CD4-positive, alpha-beta T cell (primary cell): ENCODE measurements at regions not wholly inside any gene's neighbourhood (a gene's known extent, or its start where the extent isn't known, plus 50 kb on each side); places are given as distances from the start of the nearest gene placed in this dataset.
A peak's percentile ranks its signal among the peaks of the same experiment; 100 is the strongest.
"Not testable (repeated sequence)": the region's sequence is repeated elsewhere in the genome, so short reads cannot be mapped to it uniquely, and the experiment has no call there.

ENCODE experiments used
- ATAC-seq: fragments of 200-7000 bp; cut with Tn5 transposase; one replicate; pipeline ENCODE4 v1.10.0; 2022; ENCODE audit warnings: mild to moderate bottlenecking; ENCODE audit not compliant: poor library complexity
- CTCF ChIA-PET: fragments of 350-600 bp; sonication (Branson Sonifier 250); formaldehyde crosslinking; loops from one replicate; lab custom pipeline; 2021; ENCODE audit warnings: antibody characterized with exemption, inconsistent platforms; lab: Charles Lee
- POLR2A ChIA-PET: fragments of 350-600 bp; sonication (Branson Sonifier 250); formaldehyde crosslinking; loops from one replicate; lab custom pipeline; 2021; ENCODE audit warnings: antibody characterized with exemption, inconsistent platforms; lab: Charles Lee
- DNase-seq, 14 experiments: peaks; one replicate each; pipeline ENCODE4 v3.0.0-alpha.2; 2013 to 2020; ENCODE audit warnings: mixed read lengths in 2 of 14
- H3K27ac ChIP-seq, 2 donors: one replicate each; pipeline versions ENCODE4 v1.5.1 to v1.7.0; 2013; ENCODE audit warnings: low read length in 2 of 2, low read depth in 1 of 2, mild to moderate bottlenecking in 1 of 2
- H3K27me3 ChIP-seq, 2 experiments: 1 replicate in 1 of 2; 2 replicates in 1 of 2; pipeline versions ENCODE4 v1.6.1 to v1.7.0; 2013; ENCODE audit warnings: low read length in 2 of 2, control low read depth in 1 of 2, mild to moderate bottlenecking in 1 of 2, moderate library complexity in 1 of 2; ENCODE audit not compliant: insufficient read depth in 2 of 2, control insufficient read depth in 1 of 2
- H3K36me3 ChIP-seq: one replicate; pipeline ENCODE4 v1.6.1; 2013; ENCODE audit warnings: low read length, control low read depth; ENCODE audit not compliant: insufficient read depth
- H3K4me1 ChIP-seq: one replicate; pipeline ENCODE4 v1.6.1; 2013; ENCODE audit warnings: low read length, control low read depth; ENCODE audit not compliant: insufficient read depth
- H3K4me3 ChIP-seq: one replicate; pipeline ENCODE4 v1.5.1; 2013; ENCODE audit warnings: mild to moderate bottlenecking, low read length, moderate library complexity
- H3K9me3 ChIP-seq, 2 experiments: 1 replicate in 1 of 2; 2 replicates in 1 of 2; pipeline versions ENCODE4 v1.6.1 to v1.7.0; 2013; ENCODE audit warnings: low read length in 2 of 2, mild to moderate bottlenecking in 2 of 2, control low read depth in 1 of 2, moderate library complexity in 1 of 2; ENCODE audit not compliant: control insufficient read depth in 1 of 2, insufficient read depth in 1 of 2
- H3K27ac Mint-ChIP-seq: one replicate; pipeline ENCODE4 v1.8.0; 2020; ENCODE audit warnings: mixed read lengths
- H3K27me3 Mint-ChIP-seq: one replicate; pipeline ENCODE4 v1.8.0; 2021; ENCODE audit warnings: mixed read lengths
- H3K36me3 Mint-ChIP-seq: one replicate; pipeline ENCODE4 v1.8.0; 2021; ENCODE audit warnings: low read depth, mixed read lengths
- H3K4me1 Mint-ChIP-seq: one replicate; pipeline ENCODE4 v1.8.0; 2021; ENCODE audit warnings: low read depth, mixed read lengths
- H3K4me3 Mint-ChIP-seq: one replicate; pipeline ENCODE4 v1.8.0; 2020; ENCODE audit warnings: mild to moderate bottlenecking, mixed read lengths
- H3K9me3 Mint-ChIP-seq: one replicate; pipeline ENCODE4 v1.8.0; 2020; ENCODE audit warnings: mixed read lengths
- intact Hi-C, 2 experiments: fragments of 100-400 bp; cut with DNase I in 1 of 2; cut with micrococcal nuclease in 1 of 2; formaldehyde crosslinking; loops; one replicate each; pipeline versions ENCODE4 v1.15.1 to v1.9.0; 2023 to 2025; cut with DNase I, micrococcal nuclease
- TF ChIP-seq, protein P1 (sequence below): fragments of 200-600 bp; IDR thresholded peaks from one replicate; pipeline ENCODE4 v1.8.0; 2022; ENCODE audit warnings: antibody characterized with exemption, mild to moderate bottlenecking

DNA sequence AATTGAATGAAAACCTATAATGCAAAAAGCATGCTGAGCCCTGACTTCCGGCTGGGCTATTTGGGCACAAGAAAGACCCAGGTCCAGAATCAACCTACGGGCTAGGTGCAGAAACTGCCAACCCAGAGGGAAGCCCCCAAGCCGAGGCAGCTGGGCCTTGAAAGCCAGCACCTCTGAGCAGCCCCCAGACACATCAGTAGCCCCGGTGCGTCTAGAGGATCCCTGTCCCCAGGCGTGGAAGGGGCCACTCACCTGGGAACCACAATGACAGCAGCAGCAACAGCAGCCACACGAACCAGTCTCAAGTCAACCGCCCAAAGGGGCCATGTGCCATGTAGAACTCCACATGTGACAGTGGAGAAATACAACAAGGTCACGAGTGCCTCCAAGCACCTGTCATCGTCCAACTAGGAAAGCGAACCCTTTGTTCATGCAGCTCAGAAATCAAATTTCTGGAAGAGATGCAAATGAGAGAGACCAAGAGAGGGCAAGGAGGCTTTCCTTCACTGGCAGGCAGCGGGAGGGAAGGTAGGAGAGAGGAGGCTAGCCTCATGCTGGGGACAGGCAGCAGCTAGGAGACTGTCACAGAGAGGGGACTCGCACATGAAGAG lies 57.5 kb upstream of the CHST15 start:
- Mint-ChIP-seq H3K27ac (no peak overlapping the region), H3K27me3 (no peaks in the 10 kb centered on the region), H3K4me3 (no peak overlapping the region), H3K9me3 (no peaks in the 10 kb centered on the region), H3K36me3 (no peaks in the 10 kb centered on the region), H3K4me1 (peaks cover 9% of the 10 kb centered on the region)
- Histone ChIP-seq H3K36me3 (no peaks in the 10 kb centered on the region), H3K27ac (no peak overlapping the region), H3K27me3 (peaks cover 0 to 3% of the 10 kb centered on the region in 2 experiments), H3K4me3 (no peak overlapping the region), H3K9me3 (peaks cover 0 to 10% of the 10 kb centered on the region in 2 experiments), H3K4me1 (peaks cover 22% of the 10 kb centered on the region)
- DNase-seq (peak in 1 of 14 experiments; percentile 5), ATAC-seq (no peak)
- ChIA-PET POLR2A (no interaction called here), CTCF (no interaction called here)
- intact Hi-C loops, result no loop called here
- TF ChIP-seq, protein P1, sequence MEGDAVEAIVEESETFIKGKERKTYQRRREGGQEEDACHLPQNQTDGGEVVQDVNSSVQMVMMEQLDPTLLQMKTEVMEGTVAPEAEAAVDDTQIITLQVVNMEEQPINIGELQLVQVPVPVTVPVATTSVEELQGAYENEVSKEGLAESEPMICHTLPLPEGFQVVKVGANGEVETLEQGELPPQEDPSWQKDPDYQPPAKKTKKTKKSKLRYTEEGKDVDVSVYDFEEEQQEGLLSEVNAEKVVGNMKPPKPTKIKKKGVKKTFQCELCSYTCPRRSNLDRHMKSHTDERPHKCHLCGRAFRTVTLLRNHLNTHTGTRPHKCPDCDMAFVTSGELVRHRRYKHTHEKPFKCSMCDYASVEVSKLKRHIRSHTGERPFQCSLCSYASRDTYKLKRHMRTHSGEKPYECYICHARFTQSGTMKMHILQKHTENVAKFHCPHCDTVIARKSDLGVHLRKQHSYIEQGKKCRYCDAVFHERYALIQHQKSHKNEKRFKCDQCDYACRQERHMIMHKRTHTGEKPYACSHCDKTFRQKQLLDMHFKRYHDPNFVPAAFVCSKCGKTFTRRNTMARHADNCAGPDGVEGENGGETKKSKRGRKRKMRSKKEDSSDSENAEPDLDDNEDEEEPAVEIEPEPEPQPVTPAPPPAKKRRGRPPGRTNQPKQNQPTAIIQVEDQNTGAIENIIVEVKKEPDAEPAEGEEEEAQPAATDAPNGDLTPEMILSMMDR, result no peak

DNA sequence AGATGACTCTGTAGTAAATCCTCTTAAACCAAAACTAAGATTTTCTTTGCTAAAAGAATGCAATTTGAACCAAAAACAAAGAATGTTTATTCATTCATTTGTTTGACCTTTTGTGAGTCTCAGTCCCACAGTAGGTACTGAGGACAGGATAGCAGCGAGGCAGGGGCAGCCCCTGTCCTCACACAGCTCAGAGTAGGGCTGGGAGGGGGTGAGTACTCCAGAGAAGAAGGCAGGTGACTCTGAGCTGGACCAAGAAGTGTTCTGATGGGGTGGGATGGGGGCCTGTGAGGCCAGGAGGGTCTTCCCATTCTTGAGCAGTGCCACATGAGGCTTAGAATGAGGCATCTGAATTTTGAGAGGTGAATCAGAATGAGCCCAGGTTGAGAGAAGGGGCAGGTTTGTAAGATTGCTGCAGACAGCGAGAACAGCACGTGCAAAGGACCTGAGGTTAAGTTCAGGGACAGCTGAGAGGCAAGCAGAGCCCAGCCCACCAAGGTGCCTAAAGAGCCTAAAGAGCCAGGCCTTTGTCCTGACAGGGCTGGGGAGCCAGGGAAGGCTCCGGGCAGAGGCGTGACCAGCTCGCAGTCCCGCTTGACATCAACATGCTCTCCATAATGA lies 56.9 kb upstream of the CHST15 start:
- Histone ChIP-seq H3K27me3 (peaks cover 0 to 3% of the 10 kb centered on the region in 2 experiments), H3K9me3 (peaks cover 0 to 7% of the 10 kb centered on the region in 2 experiments), H3K27ac (no peak overlapping the region), H3K4me3 (no peak overlapping the region), H3K36me3 (no peaks in the 10 kb centered on the region), H3K4me1 (peaks cover 22% of the 10 kb centered on the region)
- ChIA-PET POLR2A (no interaction called here), CTCF (no interaction called here)
- Mint-ChIP-seq H3K4me3 (no peak overlapping the region), H3K27me3 (no peaks in the 10 kb centered on the region), H3K36me3 (no peaks in the 10 kb centered on the region), H3K9me3 (no peaks in the 10 kb centered on the region), H3K27ac (no peak overlapping the region), H3K4me1 (peaks cover 5% of the 10 kb centered on the region)
- DNase-seq, result no peak
- ATAC-seq, result no peak
- intact Hi-C loops, result no loop called here
- TF ChIP-seq, protein P1, result no peak

- DNase-seq, result no peak
- H3K27me3 ChIP-seq, result peaks cover 0 to 3% of the 10 kb centered on the region in 2 experiments
- ChIA-PET CTCF (no interaction called here), POLR2A (no interaction called here)
- H3K9me3 ChIP-seq, result peaks cover 0 to 7% of the 10 kb centered on the region in 2 experiments
- ATAC-seq, result no peak
- Mint-ChIP-seq H3K27ac (no peak overlapping the region), H3K4me1 (peaks cover 4% of the 10 kb centered on the region), H3K36me3 (no peaks in the 10 kb centered on the region), H3K9me3 (no peaks in the 10 kb centered on the region), H3K27me3 (no peaks in the 10 kb centered on the region), H3K4me3 (no peak overlapping the region)
- no peak overlapping the region for H3K27ac ChIP-seq
- TF ChIP-seq, protein P1, result no peak
- peaks cover 22% of the 10 kb centered on the region for H3K4me1 ChIP-seq
- H3K4me3 ChIP-seq, result no peak overlapping the region
- intact Hi-C loops, result no loop called here
- no peaks in the 10 kb centered on the region for H3K36me3 ChIP-seq
These were observed 56.0 kb upstream of the CHST15 start for GRCh38 chr10:124149189-124150042.

DNA sequence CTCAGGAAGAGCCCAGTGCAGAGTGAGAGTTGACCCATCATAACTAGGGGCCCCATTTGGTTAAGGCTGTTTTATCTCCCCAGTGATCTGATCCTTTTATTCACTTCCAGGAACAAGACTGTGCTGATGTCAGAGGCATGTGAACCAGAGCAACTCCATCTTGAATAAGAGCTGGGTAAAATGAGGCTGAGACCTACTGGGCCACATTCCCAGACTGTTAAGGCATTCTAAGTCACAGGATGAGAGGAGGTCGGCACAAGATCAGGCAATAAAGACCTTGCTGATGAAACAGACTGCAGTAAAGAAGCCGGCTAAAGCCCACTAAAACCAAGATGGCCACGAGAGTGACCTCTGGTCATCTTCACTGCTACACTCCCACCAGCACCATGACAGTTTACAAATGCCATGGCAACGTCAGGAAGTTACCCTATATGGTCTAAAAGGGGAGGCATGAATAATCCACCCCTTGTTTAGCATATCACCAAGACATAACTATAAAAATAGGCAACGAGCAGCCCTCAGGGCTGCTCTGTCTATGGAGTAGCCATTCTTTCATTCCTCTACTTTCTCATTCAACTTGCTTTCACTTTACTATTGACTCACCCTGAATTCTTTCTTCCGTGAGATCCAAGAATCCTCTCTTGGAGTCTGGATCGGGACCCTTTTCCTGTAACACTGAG lies 55.3 kb upstream of the CHST15 start:
- H3K27ac ChIP-seq, H3K9me3 Mint-ChIP-seq, POLR2A ChIA-PET, H3K9me3 ChIP-seq, H3K4me1 Mint-ChIP-seq, H3K27ac Mint-ChIP-seq, intact Hi-C loops, H3K4me3 Mint-ChIP-seq, H3K36me3 Mint-ChIP-seq, H3K27me3 Mint-ChIP-seq, DNase-seq, H3K4me3 ChIP-seq, H3K27me3 ChIP-seq, ATAC-seq, H3K36me3 ChIP-seq, CTCF ChIA-PET: not testable (repeated sequence)
- H3K4me1 ChIP-seq, result peaks cover 19% of the 10 kb centered on the region
